ENCODE measurements at regions not wholly inside any gene's neighbourhood (a gene's known extent, or its start where the extent isn't known, plus 50 kb on each side); places are given as distances from the start of the nearest gene placed in this dataset.

GRCh38 chr2:36290306-36290856 lies 65.2 kb upstream of the CRIM1 start:
- TF ChIP-seq CTCF (IDR thresholded peaks at IDR 0.05) (no peak), POLR2A (IDR thresholded peaks at IDR 0.05) (no peak)

Measured in uterus (tissue), 2 donors.